Endodermal cell (in vitro differentiated cells): ENCODE measurements at regions not wholly inside any gene's neighbourhood (a gene's known extent, or its start where the extent isn't known, plus 50 kb on each side); places are given as distances from the start of the nearest gene placed in this dataset.

Experiments used
- DNase-seq: peaks from one replicate; pipeline ENCODE4 v3.0.0-alpha.2; 2017
- H3K27ac ChIP-seq: 2 replicates; pipeline ENCODE4 v1.5.1; 2013; ENCODE audit warnings: mild to moderate bottlenecking, low read depth, low read length, moderate library complexity
- H3K27me3 ChIP-seq: 2 replicates; pipeline ENCODE4 v1.6.1; 2013; ENCODE audit warnings: mild to moderate bottlenecking, low read length, moderate library complexity; ENCODE audit not compliant: insufficient read depth, control insufficient read depth, poor library complexity, severe bottlenecking
- H3K36me3 ChIP-seq: 2 replicates; pipeline ENCODE4 v1.7.0; 2013; ENCODE audit warnings: mild to moderate bottlenecking, low read length, moderate library complexity; ENCODE audit not compliant: control insufficient read depth, insufficient read depth
- H3K4me1 ChIP-seq: one replicate; pipeline ENCODE4 v1.7.0; 2013; ENCODE audit warnings: low read length; ENCODE audit not compliant: control insufficient read depth, insufficient read depth
- H3K4me3 ChIP-seq: 2 replicates; pipeline ENCODE4 v1.5.1; 2013; ENCODE audit warnings: mild to moderate bottlenecking, low read length, moderate library complexity
- H3K9ac ChIP-seq: 2 replicates; pipeline ENCODE4 v1.6.1; 2013; ENCODE audit warnings: mild to moderate bottlenecking, low read length, moderate library complexity; ENCODE audit not compliant: poor library complexity, severe bottlenecking; ENCODE audit errors: extremely low read depth
- H3K9me3 ChIP-seq: 2 replicates; pipeline ENCODE4 v1.6.1; 2013; ENCODE audit warnings: mild to moderate bottlenecking, low read length, moderate library complexity; ENCODE audit not compliant: control insufficient read depth
- H3K27ac Mint-ChIP-seq: 2 replicates; pipeline ENCODE4 v1.8.0; 2020; ENCODE audit warnings: mixed read lengths
- H3K27me3 Mint-ChIP-seq: 2 replicates; pipeline ENCODE4 v1.8.0; 2021; ENCODE audit warnings: mild to moderate bottlenecking, mixed read lengths; ENCODE audit not compliant: insufficient read depth
- H3K36me3 Mint-ChIP-seq: 2 replicates; pipeline ENCODE4 v1.8.0; 2020; ENCODE audit warnings: low read depth, mixed read lengths
- H3K4me1 Mint-ChIP-seq: 2 replicates; pipeline ENCODE4 v1.8.0; 2020; ENCODE audit warnings: mixed read lengths
- H3K4me3 Mint-ChIP-seq: 2 replicates; pipeline ENCODE4 v1.8.0; 2020; ENCODE audit warnings: mild to moderate bottlenecking, moderate library complexity, mixed read lengths
- H3K9me3 Mint-ChIP-seq: 2 replicates; pipeline ENCODE4 v1.8.0; 2020; ENCODE audit warnings: mild to moderate bottlenecking, mixed read lengths
- WGBS, 2 experiments: methylation state at CpG; one replicate each; pipeline versions ENCODE4 v1.1.5 to v1.1.7; 2013; ENCODE audit warnings: missing lambda C conversion rate in 2 of 2, mixed read lengths in 1 of 2; ENCODE audit not compliant: insufficient coverage in 1 of 2, insufficient read length in 1 of 2; 5-methylcytosine and 5-hydroxymethylcytosine counted together
- TF ChIP-seq, protein P1 (sequence below): fragments of 200-600 bp; sonication (generic); conservative IDR thresholded peaks from 2 replicates; pipeline ENCODE4 v1.5.0; 2021; ENCODE audit warnings: antibody characterized with exemption, mild to moderate bottlenecking

DNA sequence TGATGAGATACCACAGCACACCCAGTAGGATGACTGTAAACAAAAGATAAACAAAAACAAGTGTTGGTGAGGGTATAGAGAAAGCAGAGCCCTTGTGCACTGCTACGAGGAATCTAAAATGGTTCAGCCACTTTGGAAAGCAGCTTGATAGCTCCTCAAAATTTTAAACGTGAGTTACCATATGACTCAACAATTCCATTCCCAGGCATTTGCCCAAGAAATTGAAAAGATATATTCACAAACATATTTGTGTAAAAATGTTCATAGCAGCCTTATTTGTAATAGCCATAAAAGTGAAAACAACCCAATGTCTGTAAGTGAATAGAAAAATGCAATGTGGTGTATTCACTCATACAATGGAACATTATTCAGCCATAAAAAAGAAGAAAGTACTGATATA is 141.0 kb upstream of the BTBD3 start:
- Mint-ChIP-seq H3K27ac (no peak overlapping the region), H3K36me3 (no peaks in the 10 kb centered on the region), H3K27me3 (peaks cover 1% of the 10 kb centered on the region), H3K4me1 (peaks cover 6% of the 10 kb centered on the region), H3K9me3 (no peaks in the 10 kb centered on the region), H3K4me3 (no peak overlapping the region)
- TF ChIP-seq, protein P1, sequence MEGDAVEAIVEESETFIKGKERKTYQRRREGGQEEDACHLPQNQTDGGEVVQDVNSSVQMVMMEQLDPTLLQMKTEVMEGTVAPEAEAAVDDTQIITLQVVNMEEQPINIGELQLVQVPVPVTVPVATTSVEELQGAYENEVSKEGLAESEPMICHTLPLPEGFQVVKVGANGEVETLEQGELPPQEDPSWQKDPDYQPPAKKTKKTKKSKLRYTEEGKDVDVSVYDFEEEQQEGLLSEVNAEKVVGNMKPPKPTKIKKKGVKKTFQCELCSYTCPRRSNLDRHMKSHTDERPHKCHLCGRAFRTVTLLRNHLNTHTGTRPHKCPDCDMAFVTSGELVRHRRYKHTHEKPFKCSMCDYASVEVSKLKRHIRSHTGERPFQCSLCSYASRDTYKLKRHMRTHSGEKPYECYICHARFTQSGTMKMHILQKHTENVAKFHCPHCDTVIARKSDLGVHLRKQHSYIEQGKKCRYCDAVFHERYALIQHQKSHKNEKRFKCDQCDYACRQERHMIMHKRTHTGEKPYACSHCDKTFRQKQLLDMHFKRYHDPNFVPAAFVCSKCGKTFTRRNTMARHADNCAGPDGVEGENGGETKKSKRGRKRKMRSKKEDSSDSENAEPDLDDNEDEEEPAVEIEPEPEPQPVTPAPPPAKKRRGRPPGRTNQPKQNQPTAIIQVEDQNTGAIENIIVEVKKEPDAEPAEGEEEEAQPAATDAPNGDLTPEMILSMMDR = no peak
- H3K36me3 ChIP-seq = no peaks in the 10 kb centered on the region
- no peaks in the 10 kb centered on the region for H3K27me3 ChIP-seq
- WGBS, 2 experiments = 79% methylated on average over 2 of the region's 2 CpGs; no CpG with 5 or more reads in 1 of the 2 experiments
- H3K4me3 ChIP-seq = no peak overlapping the region
- no peak for DNase-seq
- H3K9me3 ChIP-seq = no peaks in the 10 kb centered on the region
- H3K27ac ChIP-seq = no peak overlapping the region
- H3K9ac ChIP-seq = no peak overlapping the region
- H3K4me1 ChIP-seq = no peaks in the 10 kb centered on the region

DNA sequence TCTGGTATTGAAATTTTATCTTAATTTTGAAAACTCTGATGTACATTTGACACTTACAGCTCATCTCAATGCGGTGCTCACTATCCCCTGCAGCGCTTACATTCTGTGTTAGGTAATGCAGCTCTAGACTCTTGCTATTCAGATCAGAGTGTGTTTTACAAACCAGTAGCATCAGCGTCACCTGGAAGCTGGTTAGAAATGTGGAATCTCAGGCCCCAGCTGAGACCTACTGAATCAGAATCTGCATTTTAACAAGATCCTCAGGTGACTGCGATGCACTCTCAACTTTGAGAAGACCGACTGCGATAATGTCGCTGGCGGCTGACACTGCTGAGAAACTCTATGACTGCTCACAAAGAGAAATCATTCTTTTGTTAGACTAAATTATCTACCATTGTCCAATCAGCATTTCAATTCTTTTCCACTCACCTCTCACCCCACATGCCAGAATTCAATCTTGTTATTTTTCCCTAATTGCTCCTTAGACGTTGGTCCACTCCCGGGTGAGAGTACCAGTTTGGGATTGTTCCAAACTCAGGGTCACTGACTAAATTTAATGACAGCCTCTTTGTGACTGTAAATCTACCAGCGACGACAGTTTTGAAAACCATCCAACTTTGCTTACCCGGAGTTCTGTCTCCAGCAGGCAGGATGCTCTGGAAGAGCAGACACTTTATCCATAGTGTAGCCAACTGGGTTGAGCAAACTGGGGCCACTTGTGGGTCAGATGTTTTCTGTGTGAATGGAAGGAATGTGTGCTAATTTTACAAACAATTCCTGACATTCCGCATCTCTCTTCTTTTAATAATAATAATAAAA is 140.1 kb upstream of the BTBD3 start:
- H3K36me3 Mint-ChIP-seq = no peaks in the 10 kb centered on the region
- 75% methylated on average over 12 to 14 of the region's 14 CpGs for WGBS, 2 experiments
- H3K4me1 Mint-ChIP-seq = peaks cover 6% of the 10 kb centered on the region
- H3K27me3 Mint-ChIP-seq = peaks cover 1% of the 10 kb centered on the region
- no peak overlapping the region for H3K27ac Mint-ChIP-seq
- no peaks in the 10 kb centered on the region for H3K9me3 Mint-ChIP-seq
- H3K4me1 ChIP-seq = no peaks in the 10 kb centered on the region
- no peaks in the 10 kb centered on the region for H3K27me3 ChIP-seq
- H3K9ac ChIP-seq = no peak overlapping the region
- DNase-seq = no peak
- TF ChIP-seq, protein P1 = no peak
- no peak overlapping the region for H3K4me3 Mint-ChIP-seq
- no peaks in the 10 kb centered on the region for H3K36me3 ChIP-seq
- H3K9me3 ChIP-seq = no peaks in the 10 kb centered on the region
- no peak overlapping the region for H3K4me3 ChIP-seq
- no peak overlapping the region for H3K27ac ChIP-seq

DNA sequence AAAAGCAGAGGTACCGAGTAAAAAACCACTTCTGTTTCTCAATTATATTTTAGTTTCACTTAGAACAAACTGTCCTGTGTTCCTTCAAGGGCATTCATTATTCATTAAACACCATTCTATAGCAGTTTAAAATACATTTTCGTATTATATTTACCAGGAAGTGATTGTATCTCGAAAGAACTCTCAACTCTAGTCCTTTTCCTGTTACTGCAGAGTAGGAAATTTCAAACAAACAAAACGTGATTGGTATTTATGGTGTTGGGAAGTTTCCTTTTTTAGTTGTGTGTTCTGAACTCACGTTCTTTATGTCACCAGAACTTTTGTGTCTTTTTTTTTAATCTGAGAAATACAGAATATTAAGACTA is 139.5 kb upstream of the BTBD3 start:
- Histone ChIP-seq H3K27ac (no peak overlapping the region), H3K27me3 (no peaks in the 10 kb centered on the region), H3K4me1 (no peaks in the 10 kb centered on the region), H3K9me3 (no peaks in the 10 kb centered on the region), H3K4me3 (no peak overlapping the region), H3K36me3 (no peaks in the 10 kb centered on the region), H3K9ac (no peak overlapping the region)
- Mint-ChIP-seq H3K4me3 (no peak overlapping the region), H3K9me3 (no peaks in the 10 kb centered on the region), H3K4me1 (peaks cover 10% of the 10 kb centered on the region), H3K27ac (no peak overlapping the region), H3K27me3 (peaks cover 1% of the 10 kb centered on the region), H3K36me3 (no peaks in the 10 kb centered on the region)
- WGBS, 2 experiments = 76 to 88% methylated on average over 1 to 4 of the region's 5 CpGs
- no peak for DNase-seq
- TF ChIP-seq, protein P1 = no peak
